OCI-LY1 (cell line): ENCODE measurements at regions not wholly inside any gene's neighbourhood (a gene's known extent, or its start where the extent isn't known, plus 50 kb on each side); places are given as distances from the start of the nearest gene placed in this dataset.

ENCODE experiments used
- EZH2 ChIP-seq: fragments of 200-600 bp; sonication (generic), shearing (Covaris generic); IDR thresholded peaks from 2 replicates; pipeline ENCODE4 v1.8.0; 2017; ENCODE audit warnings: borderline replicate concordance, mixed run types, mild to moderate bottlenecking, antibody characterized with exemption, low read length, moderate library complexity, mixed read lengths
- TF ChIP-seq, protein P1 (sequence below): fragments of 200-600 bp; sonication (generic), shearing (Covaris generic); IDR thresholded peaks from 2 replicates; pipeline ENCODE4 v1.5.1; 2017; ENCODE audit warnings: mild to moderate bottlenecking, antibody characterized with exemption, low read length, moderate library complexity, mixed read lengths

GRCh38 chr6:165986914-165987482, 180.7 kb downstream of the TBXT start:
- TF ChIP-seq, protein P1, sequence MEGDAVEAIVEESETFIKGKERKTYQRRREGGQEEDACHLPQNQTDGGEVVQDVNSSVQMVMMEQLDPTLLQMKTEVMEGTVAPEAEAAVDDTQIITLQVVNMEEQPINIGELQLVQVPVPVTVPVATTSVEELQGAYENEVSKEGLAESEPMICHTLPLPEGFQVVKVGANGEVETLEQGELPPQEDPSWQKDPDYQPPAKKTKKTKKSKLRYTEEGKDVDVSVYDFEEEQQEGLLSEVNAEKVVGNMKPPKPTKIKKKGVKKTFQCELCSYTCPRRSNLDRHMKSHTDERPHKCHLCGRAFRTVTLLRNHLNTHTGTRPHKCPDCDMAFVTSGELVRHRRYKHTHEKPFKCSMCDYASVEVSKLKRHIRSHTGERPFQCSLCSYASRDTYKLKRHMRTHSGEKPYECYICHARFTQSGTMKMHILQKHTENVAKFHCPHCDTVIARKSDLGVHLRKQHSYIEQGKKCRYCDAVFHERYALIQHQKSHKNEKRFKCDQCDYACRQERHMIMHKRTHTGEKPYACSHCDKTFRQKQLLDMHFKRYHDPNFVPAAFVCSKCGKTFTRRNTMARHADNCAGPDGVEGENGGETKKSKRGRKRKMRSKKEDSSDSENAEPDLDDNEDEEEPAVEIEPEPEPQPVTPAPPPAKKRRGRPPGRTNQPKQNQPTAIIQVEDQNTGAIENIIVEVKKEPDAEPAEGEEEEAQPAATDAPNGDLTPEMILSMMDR, result no peak
- no peak for TF ChIP-seq EZH2
